ENCODE measurements at regions not wholly inside any gene's neighbourhood (a gene's known extent, or its start where the extent isn't known, plus 50 kb on each side); places are given as distances from the start of the nearest gene placed in this dataset.

GRCh38 chr6:139525415-139525814, 151.0 kb upstream of the CITED2 start:
- Histone ChIP-seq H2AFZ (ENCODE audit: low read depth, low read length, severe bottlenecking) (no peak overlapping the region), H3K27me3 (ENCODE audit: low read length) (no peaks in the 10 kb centered on the region), H4K20me1 (ENCODE audit: low read depth, low read length) (no peaks in the 10 kb centered on the region), H3K27ac (ENCODE audit: low read depth, low read length) (no peak overlapping the region), H3K9me2 (replicated peaks; ENCODE audit: insufficient read depth, low read length) (no peaks in the 10 kb centered on the region), H3F3A (ENCODE audit: insufficient read depth) (no peaks in the 10 kb centered on the region), H3K4me3 (ENCODE audit: insufficient read depth, low read length, poor library complexity, severe bottlenecking) (no peak overlapping the region), H3K9ac (ENCODE audit: low read length) (no peak overlapping the region), H3K36me3 (ENCODE audit: low read length) (no peaks in the 10 kb centered on the region), H3K9me3 (ENCODE audit: insufficient read depth, low read length) (no peaks in the 10 kb centered on the region), H3K79me2 (ENCODE audit: insufficient read depth, low read length) (no peaks in the 10 kb centered on the region), H3K4me2 (ENCODE audit: low read depth, low read length, poor library complexity, severe bottlenecking) (no peak overlapping the region)
- TF ChIP-seq EZH2phosphoT487 (conservative IDR thresholded peaks at IDR 0.05; ENCODE audit: low read length): no peak
- TF ChIP-seq CTCF (IDR thresholded peaks at IDR 0.05; ENCODE audit: insufficient read depth, low read length, poor library complexity, severe bottlenecking): no peak

GRCh38 chr6:139523986-139524385, 149.5 kb upstream of the CITED2 start:
- H3K79me2 ChIP-seq (ENCODE audit: insufficient read depth, low read length): no peaks in the 10 kb centered on the region
- no peaks in the 10 kb centered on the region for H3K27me3 ChIP-seq (ENCODE audit: low read length)
- no peak overlapping the region for H3K4me3 ChIP-seq (ENCODE audit: insufficient read depth, low read length, poor library complexity, severe bottlenecking)
- no peaks in the 10 kb centered on the region for H3K9me3 ChIP-seq (ENCODE audit: insufficient read depth, low read length)
- no peak overlapping the region for H3K4me2 ChIP-seq (ENCODE audit: low read depth, low read length, poor library complexity, severe bottlenecking)
- no peak overlapping the region for H3K9ac ChIP-seq (ENCODE audit: low read length)
- H4K20me1 ChIP-seq (ENCODE audit: low read depth, low read length): no peaks in the 10 kb centered on the region
- H2AFZ ChIP-seq (ENCODE audit: low read depth, low read length, severe bottlenecking): no peak overlapping the region
- H3F3A ChIP-seq (ENCODE audit: insufficient read depth): no peaks in the 10 kb centered on the region
- no peaks in the 10 kb centered on the region for H3K36me3 ChIP-seq (ENCODE audit: low read length)
- TF ChIP-seq EZH2phosphoT487 (conservative IDR thresholded peaks at IDR 0.05; ENCODE audit: low read length) (no peak), CTCF (IDR thresholded peaks at IDR 0.05; ENCODE audit: insufficient read depth, low read length, poor library complexity, severe bottlenecking) (no peak)
- no peaks in the 10 kb centered on the region for H3K9me2 ChIP-seq (replicated peaks; ENCODE audit: insufficient read depth, low read length)
- H3K27ac ChIP-seq (ENCODE audit: low read depth, low read length): no peak overlapping the region

GRCh38 chr6:139522511-139523220, 148.2 kb upstream of the CITED2 start:
- Histone ChIP-seq H3F3A (ENCODE audit: insufficient read depth) (no peaks in the 10 kb centered on the region), H4K20me1 (ENCODE audit: low read depth, low read length) (no peaks in the 10 kb centered on the region), H3K4me3 (ENCODE audit: insufficient read depth, low read length, poor library complexity, severe bottlenecking) (no peak overlapping the region), H3K27me3 (ENCODE audit: low read length) (no peaks in the 10 kb centered on the region), H2AFZ (ENCODE audit: low read depth, low read length, severe bottlenecking) (no peak overlapping the region), H3K4me2 (ENCODE audit: low read depth, low read length, poor library complexity, severe bottlenecking) (no peak overlapping the region), H3K9ac (ENCODE audit: low read length) (no peak overlapping the region), H3K9me2 (replicated peaks; ENCODE audit: insufficient read depth, low read length) (no peaks in the 10 kb centered on the region), H3K79me2 (ENCODE audit: insufficient read depth, low read length) (no peaks in the 10 kb centered on the region), H3K27ac (ENCODE audit: low read depth, low read length) (no peak overlapping the region), H3K36me3 (ENCODE audit: low read length) (no peaks in the 10 kb centered on the region), H3K9me3 (ENCODE audit: insufficient read depth, low read length) (no peaks in the 10 kb centered on the region)
- TF ChIP-seq EZH2phosphoT487 (conservative IDR thresholded peaks at IDR 0.05; ENCODE audit: low read length) (no peak), CTCF (IDR thresholded peaks at IDR 0.05; ENCODE audit: insufficient read depth, low read length, poor library complexity, severe bottlenecking) (no peak)
